ENCODE measurements at regions not wholly inside any gene's neighbourhood (a gene's known extent, or its start where the extent isn't known, plus 50 kb on each side); places are given as distances from the start of the nearest gene placed in this dataset.

GRCh38 chr4:19927381-19927780, 324.3 kb upstream of the SLIT2 start:
- Histone ChIP-seq H3K9me3 (ENCODE audit: insufficient read depth, low read depth, low read length) (no peaks in the 10 kb centered on the region), H3K4me1 (ENCODE audit: insufficient read depth, low read length) (no peaks in the 10 kb centered on the region), H3K36me3 (ENCODE audit: insufficient read depth, low read depth, low read length) (no peaks in the 10 kb centered on the region), H3K9ac (ENCODE audit: low read depth, low read length) (no peak overlapping the region), H3K27ac (ENCODE audit: low read length) (no peak overlapping the region), H3K27me3 (ENCODE audit: insufficient read depth, low read length) (no peaks in the 10 kb centered on the region), H3K4me3 (ENCODE audit: low read length) (no peak overlapping the region)

GRCh38 chr4:19925516-19925915, 326.2 kb upstream of the SLIT2 start:
- H3K27me3 ChIP-seq (ENCODE audit: insufficient read depth, low read length): no peaks in the 10 kb centered on the region
- no peaks in the 10 kb centered on the region for H3K36me3 ChIP-seq (ENCODE audit: insufficient read depth, low read depth, low read length)
- H3K4me1 ChIP-seq (ENCODE audit: insufficient read depth, low read length): no peaks in the 10 kb centered on the region
- H3K9me3 ChIP-seq (ENCODE audit: insufficient read depth, low read depth, low read length): no peaks in the 10 kb centered on the region
- no peak overlapping the region for H3K27ac ChIP-seq (ENCODE audit: low read length)
- no peak overlapping the region for H3K9ac ChIP-seq (ENCODE audit: low read depth, low read length)
- no peak overlapping the region for H3K4me3 ChIP-seq (ENCODE audit: low read length)

- H3K27me3 ChIP-seq (ENCODE audit: insufficient read depth, low read length): no peaks in the 10 kb centered on the region
These were observed 326.9 kb upstream of the SLIT2 start for GRCh38 chr4:19924761-19925160.

GRCh38 chr4:19915276-19915675, 336.4 kb upstream of the SLIT2 start:
- Histone ChIP-seq H3K27ac (ENCODE audit: low read length) (no peak overlapping the region), H3K4me1 (ENCODE audit: insufficient read depth, low read length) (no peaks in the 10 kb centered on the region), H3K4me3 (ENCODE audit: low read length) (no peak overlapping the region), H3K9ac (ENCODE audit: low read depth, low read length) (no peak overlapping the region), H3K36me3 (ENCODE audit: insufficient read depth, low read depth, low read length) (no peaks in the 10 kb centered on the region), H3K9me3 (ENCODE audit: insufficient read depth, low read depth, low read length) (peaks cover 3% of the 10 kb centered on the region; the same call in 1 of the 2 replicates), H3K27me3 (ENCODE audit: insufficient read depth, low read length) (no peaks in the 10 kb centered on the region)

More at GRCh38 chr4:19924761-19925160, 326.9 kb upstream of the SLIT2 start:
- Histone ChIP-seq H3K4me1 (ENCODE audit: insufficient read depth, low read length) (no peaks in the 10 kb centered on the region), H3K36me3 (ENCODE audit: insufficient read depth, low read depth, low read length) (no peaks in the 10 kb centered on the region), H3K4me3 (ENCODE audit: low read length) (no peak overlapping the region), H3K27ac (ENCODE audit: low read length) (no peak overlapping the region), H3K9ac (ENCODE audit: low read depth, low read length) (no peak overlapping the region), H3K9me3 (ENCODE audit: insufficient read depth, low read depth, low read length) (peaks cover 6% of the 10 kb centered on the region; the same call in 1 of the 2 replicates)

- Histone ChIP-seq H3K9me3 (ENCODE audit: insufficient read depth, low read depth, low read length) (no peaks in the 10 kb centered on the region), H3K27ac (ENCODE audit: low read length) (no peak overlapping the region), H3K27me3 (ENCODE audit: insufficient read depth, low read length) (no peaks in the 10 kb centered on the region), H3K36me3 (ENCODE audit: insufficient read depth, low read depth, low read length) (no peaks in the 10 kb centered on the region), H3K4me3 (ENCODE audit: low read length) (no peak overlapping the region), H3K9ac (ENCODE audit: low read depth, low read length) (no peak overlapping the region), H3K4me1 (ENCODE audit: insufficient read depth, low read length) (no peaks in the 10 kb centered on the region)
These were observed 338.1 kb upstream of the SLIT2 start for GRCh38 chr4:19913650-19914049.

- Histone ChIP-seq H3K4me3 (ENCODE audit: low read length) (no peak overlapping the region), H3K27me3 (ENCODE audit: insufficient read depth, low read length) (no peaks in the 10 kb centered on the region), H3K9me3 (ENCODE audit: insufficient read depth, low read depth, low read length) (no peaks in the 10 kb centered on the region), H3K4me1 (ENCODE audit: insufficient read depth, low read length) (no peaks in the 10 kb centered on the region), H3K9ac (ENCODE audit: low read depth, low read length) (no peak overlapping the region), H3K27ac (ENCODE audit: low read length) (no peak overlapping the region), H3K36me3 (ENCODE audit: insufficient read depth, low read depth, low read length) (no peaks in the 10 kb centered on the region)
These were observed 340.7 kb upstream of the SLIT2 start for GRCh38 chr4:19910861-19911525.

- no peaks in the 10 kb centered on the region for H3K36me3 ChIP-seq (ENCODE audit: insufficient read depth, low read depth, low read length)
- H3K9ac ChIP-seq (ENCODE audit: low read depth, low read length): no peak overlapping the region
- H3K4me1 ChIP-seq (ENCODE audit: insufficient read depth, low read length): no peaks in the 10 kb centered on the region
- no peaks in the 10 kb centered on the region for H3K27me3 ChIP-seq (ENCODE audit: insufficient read depth, low read length)
- H3K9me3 ChIP-seq (ENCODE audit: insufficient read depth, low read depth, low read length): no peaks in the 10 kb centered on the region
- H3K27ac ChIP-seq (ENCODE audit: low read length): no peak overlapping the region
- no peak overlapping the region for H3K4me3 ChIP-seq (ENCODE audit: low read length)
These were observed 346.7 kb upstream of the SLIT2 start for GRCh38 chr4:19905024-19905423.

GRCh38 chr4:19888587-19888986, 363.1 kb upstream of the SLIT2 start:
- Histone ChIP-seq H3K4me3 (ENCODE audit: low read length) (no peak overlapping the region), H3K9me3 (ENCODE audit: insufficient read depth, low read depth, low read length) (no peaks in the 10 kb centered on the region), H3K36me3 (ENCODE audit: insufficient read depth, low read depth, low read length) (no peaks in the 10 kb centered on the region), H3K4me1 (ENCODE audit: insufficient read depth, low read length) (no peaks in the 10 kb centered on the region), H3K9ac (ENCODE audit: low read depth, low read length) (no peak overlapping the region), H3K27me3 (ENCODE audit: insufficient read depth, low read length) (no peaks in the 10 kb centered on the region), H3K27ac (ENCODE audit: low read length) (no peak overlapping the region)

- Histone ChIP-seq H3K27me3 (ENCODE audit: insufficient read depth, low read length) (no peaks in the 10 kb centered on the region), H3K4me1 (ENCODE audit: insufficient read depth, low read length) (no peaks in the 10 kb centered on the region), H3K36me3 (ENCODE audit: insufficient read depth, low read depth, low read length) (no peaks in the 10 kb centered on the region), H3K27ac (ENCODE audit: low read length) (no peak overlapping the region), H3K4me3 (ENCODE audit: low read length) (no peak overlapping the region), H3K9me3 (ENCODE audit: insufficient read depth, low read depth, low read length) (no peaks in the 10 kb centered on the region), H3K9ac (ENCODE audit: low read depth, low read length) (no peak overlapping the region)
These were observed 367.9 kb upstream of the SLIT2 start for GRCh38 chr4:19883841-19884240.

- H3K4me3 ChIP-seq (ENCODE audit: low read length): no peak overlapping the region
- no peaks in the 10 kb centered on the region for H3K9me3 ChIP-seq (ENCODE audit: insufficient read depth, low read depth, low read length)
- H3K4me1 ChIP-seq (ENCODE audit: insufficient read depth, low read length): no peaks in the 10 kb centered on the region
- H3K9ac ChIP-seq (ENCODE audit: low read depth, low read length): no peak overlapping the region
- no peaks in the 10 kb centered on the region for H3K36me3 ChIP-seq (ENCODE audit: insufficient read depth, low read depth, low read length)
- no peaks in the 10 kb centered on the region for H3K27me3 ChIP-seq (ENCODE audit: insufficient read depth, low read length)
- no peak overlapping the region for H3K27ac ChIP-seq (ENCODE audit: low read length)
These were observed 371.5 kb upstream of the SLIT2 start for GRCh38 chr4:19880206-19880605.

- no peak overlapping the region for H3K9ac ChIP-seq (ENCODE audit: low read depth, low read length)
- no peaks in the 10 kb centered on the region for H3K36me3 ChIP-seq (ENCODE audit: insufficient read depth, low read depth, low read length)
- H3K4me3 ChIP-seq (ENCODE audit: low read length): no peak overlapping the region
- H3K9me3 ChIP-seq (ENCODE audit: insufficient read depth, low read depth, low read length): no peaks in the 10 kb centered on the region
- no peaks in the 10 kb centered on the region for H3K27me3 ChIP-seq (ENCODE audit: insufficient read depth, low read length)
- H3K27ac ChIP-seq (ENCODE audit: low read length): no peak overlapping the region
- H3K4me1 ChIP-seq (ENCODE audit: insufficient read depth, low read length): no peaks in the 10 kb centered on the region
These were observed 372.4 kb upstream of the SLIT2 start for GRCh38 chr4:19879330-19879729.

GRCh38 chr4:19857991-19858390, 393.7 kb upstream of the SLIT2 start:
- Histone ChIP-seq H3K9ac (ENCODE audit: low read depth, low read length) (no peak overlapping the region), H3K36me3 (ENCODE audit: insufficient read depth, low read depth, low read length) (no peaks in the 10 kb centered on the region), H3K4me3 (ENCODE audit: low read length) (no peak overlapping the region), H3K27ac (ENCODE audit: low read length) (no peak overlapping the region), H3K27me3 (ENCODE audit: insufficient read depth, low read length) (no peaks in the 10 kb centered on the region), H3K9me3 (ENCODE audit: insufficient read depth, low read depth, low read length) (no peaks in the 10 kb centered on the region), H3K4me1 (ENCODE audit: insufficient read depth, low read length) (no peaks in the 10 kb centered on the region)
